Suppressor macrophage treated with lipopolysaccharide for 4 hours (primary cell): ENCODE measurements at regions not wholly inside any gene's neighbourhood (a gene's known extent, or its start where the extent isn't known, plus 50 kb on each side); places are given as distances from the start of the nearest gene placed in this dataset.
"Not testable (repeated sequence)": the region's sequence is repeated elsewhere in the genome, so short reads cannot be mapped to it uniquely, and the experiment has no call there.

Experiments used
- DNase-seq: peaks from one replicate; pipeline ENCODE4 v3.0.0-alpha.2; 2020

GRCh38 chr7:49695971-49696370 is 77.5 kb upstream of the VWC2 start:
- no peak for DNase-seq

DNA sequence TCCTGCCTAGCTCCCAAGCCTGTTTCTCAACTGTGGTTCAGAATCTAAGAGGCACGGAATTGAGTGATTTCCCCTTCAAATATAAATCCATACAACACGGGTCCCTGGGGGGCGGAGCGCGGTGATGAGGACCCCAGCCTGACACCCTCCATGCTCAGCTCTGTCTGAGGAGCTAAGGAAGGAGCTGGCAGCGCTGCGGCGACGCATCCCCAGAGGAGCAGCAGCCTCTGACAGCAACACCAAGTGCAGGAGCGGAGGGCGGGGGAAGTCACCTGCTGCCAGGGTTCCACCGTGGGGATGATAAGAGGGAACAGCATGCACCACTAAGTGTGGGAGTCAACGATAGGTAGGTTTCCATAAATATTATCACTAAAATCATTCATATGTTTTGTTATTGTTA is 72.6 kb upstream of the VWC2 start:
- no peak for DNase-seq

DNA sequence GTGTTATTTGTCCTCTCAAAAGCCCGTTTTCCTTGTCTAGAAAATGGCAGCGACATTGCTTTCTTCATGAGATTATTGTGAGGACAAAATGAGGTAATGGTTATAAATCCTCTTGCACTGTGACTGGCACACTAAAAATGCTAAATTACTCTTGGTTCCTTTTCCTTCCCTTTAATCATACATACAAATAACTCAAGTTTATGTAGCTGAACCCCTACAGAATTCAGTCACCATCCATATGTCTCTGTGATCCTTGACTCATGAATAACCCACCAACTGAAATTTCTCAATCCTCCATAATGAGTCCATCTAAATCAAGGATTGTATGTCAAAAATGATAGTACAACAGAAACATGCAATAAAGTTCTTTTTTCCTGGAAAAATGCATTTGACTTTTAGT is 71.3 kb upstream of the VWC2 start:
- no peak for DNase-seq

- no peak for DNase-seq
Measured at GRCh38 chr7:49703337-49703736, 70.1 kb upstream of the VWC2 start.

- DNase-seq: no peak
Measured at GRCh38 chr7:49703881-49704280, 69.6 kb upstream of the VWC2 start.

GRCh38 chr7:49706106-49706505 is 67.3 kb upstream of the VWC2 start:
- DNase-seq: no peak

GRCh38 chr7:49707891-49708290 is 65.5 kb upstream of the VWC2 start:
- DNase-seq: no peak

- no peak for DNase-seq
Measured at GRCh38 chr7:49708590-49708989, 64.8 kb upstream of the VWC2 start.

DNA sequence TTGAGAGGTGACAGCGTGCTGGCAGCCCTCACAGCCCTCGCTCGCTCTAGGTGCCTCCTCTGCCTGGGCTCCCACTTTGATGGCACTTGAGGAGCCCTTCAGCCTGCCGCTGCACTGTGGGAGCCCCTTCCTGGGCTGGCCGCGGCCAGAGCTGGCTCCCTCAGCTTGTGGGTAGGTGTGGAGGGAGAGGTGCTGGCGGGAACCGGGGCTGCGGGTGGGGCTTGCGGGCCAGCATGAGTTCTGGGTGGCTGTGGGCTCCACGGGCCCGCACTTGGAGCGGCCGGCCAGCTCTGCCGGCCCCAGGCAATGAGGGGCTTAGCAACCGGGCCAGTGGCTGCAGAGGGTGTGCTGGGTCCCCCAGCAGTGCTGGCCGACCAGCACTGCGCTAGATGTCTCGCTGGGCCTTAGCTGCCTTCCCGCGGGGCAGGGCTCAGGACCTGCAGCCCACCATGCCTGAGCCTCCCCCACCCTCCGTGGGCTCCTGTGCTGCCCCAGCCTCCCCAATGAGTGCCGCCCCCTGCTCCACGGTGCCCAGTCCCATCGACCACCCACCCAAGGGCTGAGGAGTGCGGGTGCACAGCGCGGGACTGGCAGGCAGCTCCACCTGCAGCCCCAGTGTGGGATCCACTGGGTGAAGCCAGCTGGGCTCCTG is 62.2 kb upstream of the VWC2 start:
- DNase-seq: not testable (repeated sequence)

- no peak for DNase-seq
Measured at GRCh38 chr7:49714182-49714581, 59.3 kb upstream of the VWC2 start.

- no peak for DNase-seq
Measured at GRCh38 chr7:49715486-49715885, 58.0 kb upstream of the VWC2 start.

DNA sequence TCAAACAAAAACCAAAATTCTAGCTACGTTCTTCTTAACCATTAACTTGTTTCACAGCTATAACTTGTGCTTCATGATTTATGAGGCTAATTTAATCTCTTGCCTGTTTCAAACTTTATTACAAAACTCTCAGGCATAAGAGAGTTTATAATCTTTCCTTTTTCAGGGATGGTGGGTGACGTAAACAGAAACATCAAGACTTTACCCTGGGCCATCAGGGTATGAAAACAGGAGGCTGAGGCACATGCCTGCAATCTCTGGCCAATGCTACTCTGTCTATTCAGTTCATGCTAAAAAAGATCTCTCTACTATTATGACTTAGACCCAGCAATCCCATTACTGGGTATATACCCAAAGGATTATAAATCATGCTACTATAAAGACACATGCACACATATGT is 55.9 kb upstream of the VWC2 start:
- DNase-seq: no peak

GRCh38 chr7:49718760-49719159 is 54.7 kb upstream of the VWC2 start:
- no peak for DNase-seq

DNA sequence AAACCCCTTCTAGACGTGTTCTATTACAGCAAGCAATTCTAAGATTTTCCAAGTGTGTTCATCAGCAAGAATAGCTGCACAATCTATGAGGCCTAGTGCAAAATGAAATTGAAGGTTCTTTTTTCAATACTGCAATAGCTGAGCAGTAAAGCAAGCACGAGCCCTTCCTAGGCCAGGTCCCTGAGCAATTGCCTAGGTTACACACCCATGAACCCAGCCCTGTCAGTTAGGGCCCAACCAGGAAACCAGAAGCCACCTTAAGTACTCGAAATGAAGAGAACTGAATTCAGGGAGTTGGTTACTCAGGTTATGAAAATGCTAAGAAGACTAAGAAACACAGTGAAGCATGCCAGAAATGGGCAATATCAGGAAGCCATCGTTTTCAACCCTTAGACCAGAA is 52.0 kb upstream of the VWC2 start:
- DNase-seq: no peak
